ENCODE measurements at regions not wholly inside any gene's neighbourhood (a gene's known extent, or its start where the extent isn't known, plus 50 kb on each side); places are given as distances from the start of the nearest gene placed in this dataset.

DNA sequence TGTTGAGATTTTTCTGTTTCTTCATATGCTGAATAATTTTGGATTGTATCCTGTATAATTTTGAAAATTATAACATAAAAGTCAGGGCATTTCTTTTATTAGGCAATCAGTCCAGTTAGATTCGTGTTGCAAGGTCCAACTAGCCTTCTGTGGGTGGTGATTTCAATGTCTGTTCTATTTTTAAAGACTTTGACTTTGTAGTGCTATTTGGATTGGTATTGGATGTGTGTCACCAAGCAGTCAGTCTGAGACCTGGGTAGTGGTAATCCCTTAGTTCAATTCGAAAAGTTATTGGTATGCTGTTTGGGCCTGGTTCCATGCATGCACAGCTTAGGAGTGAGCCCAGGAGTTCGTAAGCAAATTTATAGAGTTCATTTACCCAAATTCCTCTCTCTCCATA, 82.2 kb downstream of the EPDR1 start:
- intact Hi-C loops (cut with DNase I; ENCODE audit: low total_unique reads): no loop called here
- no peak for TF ChIP-seq CTCF (IDR thresholded peaks at IDR 0.05 in 8 of 11, conservative IDR thresholded peaks at IDR 0.05 in 3 of 11)
- Histone ChIP-seq H3K4me3 (no peak overlapping the region), H3K27me3 (replicated peaks in 1 of 7) (no peaks in the 10 kb centered on the region), H3K36me3 (no peaks in the 10 kb centered on the region), H3K4me1 (no peaks in the 10 kb centered on the region), H3K27ac (peak overlapping the region in 1 of 8 donors; percentile 50), H3K9me3 (no peaks in the 10 kb centered on the region)
- DNase-seq: no peak
- WGBS, 5 donors: 61 to 73% (median 67%) methylated on average over 3 of the region's 3 CpGs

- TF ChIP-seq CTCF (IDR thresholded peaks at IDR 0.05 in 8 of 11, conservative IDR thresholded peaks at IDR 0.05 in 3 of 11) (no peak), POLR2A (IDR thresholded peaks at IDR 0.05) (no peak), POLR2AphosphoS5 (IDR thresholded peaks at IDR 0.05) (no peak)
- no peak for DNase-seq
- Histone ChIP-seq H3K9me3 (peaks cover 0 to 16% (median 12%) of the 10 kb centered on the region in 8 donors), H3K4me1 (no peaks in the 10 kb centered on the region), H3K27me3 (replicated peaks in 1 of 7) (no peaks in the 10 kb centered on the region), H3K36me3 (no peaks in the 10 kb centered on the region), H3K4me3 (no peak overlapping the region), H3K27ac (no peak overlapping the region)
- intact Hi-C loops (cut with DNase I; ENCODE audit: low total_unique reads): no loop called here
- WGBS, 5 donors: 83 to 96% (median 86%) methylated on average over 2 of the region's 2 CpGs
Observed at GRCh38 chr7:38006559-38006958, 86.1 kb downstream of the EPDR1 start.

DNA sequence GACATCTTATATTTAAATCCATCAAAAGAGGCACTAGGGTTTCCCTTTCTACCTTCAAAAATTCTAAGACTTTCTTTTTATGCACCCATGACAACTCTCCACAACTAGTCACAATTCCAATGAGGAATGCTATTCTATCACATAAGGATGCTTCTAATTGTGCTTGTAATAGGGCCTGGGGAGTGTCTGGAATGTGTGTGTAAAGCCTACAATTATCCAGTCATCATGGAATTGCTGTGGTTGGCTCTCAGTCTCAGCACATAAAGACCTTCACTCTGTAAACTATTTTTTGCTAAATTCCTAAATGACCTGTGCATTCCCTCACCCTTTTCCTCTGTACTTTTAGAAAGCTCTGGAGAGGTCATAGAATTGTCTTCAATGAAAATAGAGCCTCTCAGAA, 86.7 kb downstream of the EPDR1 start:
- Histone ChIP-seq H3K4me1 (no peaks in the 10 kb centered on the region), H3K27me3 (replicated peaks in 1 of 7) (no peaks in the 10 kb centered on the region), H3K36me3 (no peaks in the 10 kb centered on the region), H3K9me3 (peaks cover 0 to 16% (median 12%) of the 10 kb centered on the region in 8 donors), H3K4me3 (no peak overlapping the region), H3K27ac (no peak overlapping the region)
- intact Hi-C loops (cut with DNase I; ENCODE audit: low total_unique reads): no loop called here
- DNase-seq: no peak
- no peak for TF ChIP-seq POLR2A (IDR thresholded peaks at IDR 0.05)
- no peak for TF ChIP-seq POLR2AphosphoS5 (IDR thresholded peaks at IDR 0.05)
- TF ChIP-seq CTCF (IDR thresholded peaks at IDR 0.05 in 8 of 11, conservative IDR thresholded peaks at IDR 0.05 in 3 of 11): no peak

- Histone ChIP-seq H3K36me3 (no peaks in the 10 kb centered on the region), H3K27ac (no peak overlapping the region), H3K4me3 (no peak overlapping the region), H3K4me1 (no peaks in the 10 kb centered on the region), H3K27me3 (replicated peaks in 1 of 7) (peaks cover 0 to 4% (median 0%) of the 10 kb centered on the region in 7 donors), H3K9me3 (peaks cover 0 to 16% (median 12%) of the 10 kb centered on the region in 8 donors)
- TF ChIP-seq POLR2AphosphoS5 (IDR thresholded peaks at IDR 0.05) (no peak), POLR2A (IDR thresholded peaks at IDR 0.05) (no peak), CTCF (IDR thresholded peaks at IDR 0.05 in 8 of 11, conservative IDR thresholded peaks at IDR 0.05 in 3 of 11) (no peak)
- intact Hi-C loops (cut with DNase I; ENCODE audit: low total_unique reads): no loop called here
- DNase-seq: no peak
- 56 to 83% (median 78%) methylated on average over 3 of the region's 3 CpGs for whole genome bisulfite sequencing, 5 donors
Observed at GRCh38 chr7:38013246-38013645, 92.8 kb downstream of the EPDR1 start.

All from spleen (tissue), 11 donors.